ENCODE measurements at regions not wholly inside any gene's neighbourhood (a gene's known extent, or its start where the extent isn't known, plus 50 kb on each side); places are given as distances from the start of the nearest gene placed in this dataset.

DNA sequence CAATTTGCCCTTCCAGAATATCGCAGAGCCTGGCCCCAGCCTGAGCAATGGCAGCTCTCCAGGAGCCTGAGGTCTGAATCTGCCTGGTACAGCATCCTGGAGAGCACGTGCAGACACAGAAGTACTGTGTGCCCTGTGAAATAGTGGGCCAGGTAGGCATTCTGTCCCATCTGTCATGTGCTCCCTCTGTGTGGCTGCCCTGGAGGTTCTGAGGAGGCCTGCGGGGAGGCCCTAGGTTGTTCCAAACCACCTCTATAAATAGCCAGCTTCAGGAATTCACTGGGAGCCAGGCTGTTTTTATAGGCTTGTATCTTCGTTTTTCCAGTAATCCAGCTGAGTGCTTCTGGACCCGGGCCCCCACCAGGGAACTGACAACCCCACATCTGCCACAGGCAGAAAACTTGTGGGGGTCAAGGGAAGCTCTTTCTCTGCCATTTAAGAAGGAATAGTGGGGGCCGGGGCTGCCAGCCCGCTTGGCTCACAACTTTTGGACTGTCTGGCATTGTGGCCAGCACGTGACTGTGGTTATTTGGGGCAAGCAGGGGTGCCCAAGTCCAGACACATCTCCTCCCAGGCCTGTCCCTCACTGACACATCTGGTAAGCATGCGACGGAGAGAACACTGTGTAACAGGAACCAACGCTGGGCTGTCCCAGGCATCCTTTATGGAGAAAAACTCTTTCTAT lies 356.3 kb upstream of the TNRC6C start:
- no peak for DNase-seq (ENCODE audit: low spot score)

DNA sequence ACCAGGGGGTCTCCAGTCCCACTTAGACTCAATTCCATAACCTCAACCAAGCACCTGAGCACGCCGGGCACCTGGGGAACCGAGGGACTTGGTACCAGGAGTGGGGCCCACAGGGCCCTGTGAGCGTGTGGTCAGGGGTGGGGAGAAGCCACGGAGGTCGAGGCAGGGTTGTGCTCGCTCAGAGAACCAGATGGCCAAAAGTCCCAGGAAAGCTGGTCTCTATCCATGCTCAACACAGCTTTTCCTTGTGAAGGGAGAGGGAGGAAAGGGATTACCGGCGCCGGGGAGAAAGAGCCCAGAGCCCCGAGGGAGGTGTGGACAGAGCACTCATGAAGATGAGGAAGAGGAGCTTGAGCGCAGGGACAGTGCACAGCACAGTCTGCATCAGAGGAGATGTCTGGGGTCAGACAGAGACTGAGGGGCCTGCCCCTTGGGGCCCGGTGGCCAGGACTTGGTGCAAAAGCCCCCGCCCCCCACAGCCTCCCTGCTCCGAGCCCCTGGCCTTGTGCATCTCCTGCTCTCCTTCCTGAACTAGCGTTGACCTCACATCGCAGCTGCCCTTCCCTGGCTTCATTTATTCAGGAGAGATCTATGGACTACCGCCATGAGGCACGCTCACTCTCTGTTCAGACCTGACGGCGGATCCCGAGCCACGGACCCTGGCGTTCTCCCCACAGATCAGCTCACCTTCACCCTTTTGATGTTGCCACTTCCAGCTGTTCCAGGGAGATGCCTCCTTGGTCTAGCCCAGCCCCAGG lies 355.4 kb upstream of the TNRC6C start:
- no peak for DNase-seq (ENCODE audit: low spot score)

DNA sequence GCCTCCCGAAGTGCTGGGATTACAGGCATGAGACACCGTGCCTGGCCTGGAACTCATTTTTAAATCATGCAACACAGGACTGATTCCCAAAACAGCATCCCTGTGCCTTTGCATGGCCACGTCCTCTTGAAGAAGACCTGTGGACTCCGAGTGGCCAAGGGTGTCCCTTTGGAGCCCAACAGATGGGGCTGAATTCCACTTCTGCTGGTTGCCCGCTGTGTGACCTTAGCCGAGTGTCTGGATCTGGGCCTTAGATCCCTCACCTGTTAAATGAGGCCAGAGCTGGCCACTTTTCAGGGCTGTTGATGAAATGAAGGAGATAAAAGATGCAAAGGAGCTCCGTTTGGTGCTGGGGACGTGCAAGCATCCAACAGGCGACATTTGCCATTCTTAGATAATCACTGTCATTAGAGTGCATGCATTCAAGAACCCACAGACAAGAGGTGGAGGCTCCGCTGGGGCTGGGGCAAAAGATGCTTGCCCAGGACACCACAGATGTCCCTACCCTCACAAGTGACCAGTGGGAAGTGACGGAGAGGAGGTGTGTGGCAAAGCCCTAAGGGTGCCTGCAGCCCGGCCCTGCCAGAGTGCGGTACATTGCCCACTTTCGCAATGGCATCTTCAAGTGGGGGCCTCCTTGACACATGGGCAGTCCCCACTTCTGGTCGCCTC lies 354.1 kb upstream of the TNRC6C start:
- DNase-seq (ENCODE audit: low spot score), result no peak

DNA sequence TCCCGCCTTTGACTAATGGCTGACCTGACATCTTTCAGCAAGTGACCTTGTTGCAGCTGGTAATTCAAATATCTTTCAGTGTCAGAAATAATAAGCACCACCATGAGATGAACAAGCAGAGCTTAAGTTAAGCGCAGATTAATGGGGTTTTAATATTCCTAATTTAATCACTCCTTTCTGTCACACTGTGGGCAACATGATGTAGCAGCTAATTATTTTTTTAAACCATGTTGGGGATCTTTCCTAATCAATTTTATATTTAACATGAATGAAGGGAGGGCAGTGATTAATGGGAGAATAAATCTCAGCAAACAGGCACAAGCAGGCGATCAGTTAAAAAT lies 353.6 kb upstream of the TNRC6C start:
- no peak for DNase-seq (ENCODE audit: low spot score)

DNA sequence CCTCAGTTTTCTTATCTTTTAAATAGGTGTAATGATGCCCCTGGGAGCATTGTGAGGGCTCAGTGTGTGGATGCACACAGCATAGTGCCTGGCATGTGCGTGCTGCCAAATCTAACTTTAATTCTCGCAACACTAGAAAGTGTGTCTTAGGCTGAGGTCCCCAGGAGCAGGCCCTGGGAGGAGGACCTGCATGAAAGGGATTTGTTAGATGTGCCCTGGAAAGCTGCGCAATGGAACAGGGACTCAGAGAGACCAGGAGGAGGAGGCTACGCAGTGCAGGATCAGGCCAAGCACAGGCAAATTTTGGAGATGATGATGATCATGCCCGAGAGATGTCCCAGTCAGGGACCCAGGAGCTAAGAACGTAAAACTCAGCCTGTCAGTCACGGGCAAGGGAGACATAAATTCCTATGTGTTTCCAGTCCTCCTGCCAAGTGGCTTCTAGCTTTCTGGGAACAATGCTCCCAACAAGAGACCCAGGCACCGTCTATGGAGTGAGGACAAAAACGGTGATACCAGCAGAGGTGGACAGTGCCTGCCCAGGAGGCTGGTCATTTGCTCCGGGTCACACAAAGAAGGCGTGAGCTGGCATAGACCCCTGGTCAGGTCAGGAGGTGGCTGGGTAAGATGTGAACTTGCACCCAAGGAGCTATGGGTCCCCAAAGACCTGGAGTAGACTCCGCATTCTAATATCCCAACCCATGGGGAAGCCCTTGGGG lies 352.2 kb upstream of the TNRC6C start:
- DNase-seq (ENCODE audit: low spot score), result no peak

DNA sequence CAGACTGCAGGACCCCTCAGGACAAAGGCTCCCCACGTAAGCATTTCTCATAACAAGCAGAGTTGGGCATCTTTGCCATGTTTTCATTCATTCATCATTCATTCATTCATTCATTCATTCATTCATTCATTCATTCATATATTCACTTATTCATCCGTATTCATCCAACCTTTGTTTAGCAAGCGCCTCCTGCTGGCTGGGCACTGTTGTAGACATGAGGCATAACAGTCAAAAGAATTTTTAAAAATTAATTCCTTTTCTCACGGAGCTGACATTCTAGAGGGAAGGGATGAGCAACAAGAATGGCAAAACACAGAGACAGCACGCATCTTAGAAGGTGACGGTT lies 351.7 kb upstream of the TNRC6C start:
- DNase-seq (ENCODE audit: low spot score), result no peak

DNA sequence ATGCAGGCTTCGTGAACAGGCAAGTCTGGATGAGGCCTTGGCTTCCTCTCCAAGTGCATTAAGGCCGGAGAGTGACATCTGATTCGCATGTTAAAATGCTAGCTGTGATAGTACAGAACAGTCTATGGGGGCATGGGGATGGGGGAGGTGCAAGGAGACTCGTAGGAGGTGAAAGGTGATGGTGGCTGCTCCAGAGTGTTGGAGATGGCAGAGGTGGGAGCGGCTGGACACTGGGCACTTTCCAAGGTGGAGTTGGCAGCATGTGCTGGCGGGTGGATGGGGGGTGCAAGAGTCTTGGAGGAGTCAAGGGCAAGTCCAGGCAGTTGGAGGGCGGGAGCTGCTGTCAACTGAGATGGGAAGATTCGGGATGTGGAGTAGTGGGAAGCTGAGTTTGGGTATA lies 350.9 kb upstream of the TNRC6C start:
- DNase-seq (ENCODE audit: low spot score), result no peak

DNA sequence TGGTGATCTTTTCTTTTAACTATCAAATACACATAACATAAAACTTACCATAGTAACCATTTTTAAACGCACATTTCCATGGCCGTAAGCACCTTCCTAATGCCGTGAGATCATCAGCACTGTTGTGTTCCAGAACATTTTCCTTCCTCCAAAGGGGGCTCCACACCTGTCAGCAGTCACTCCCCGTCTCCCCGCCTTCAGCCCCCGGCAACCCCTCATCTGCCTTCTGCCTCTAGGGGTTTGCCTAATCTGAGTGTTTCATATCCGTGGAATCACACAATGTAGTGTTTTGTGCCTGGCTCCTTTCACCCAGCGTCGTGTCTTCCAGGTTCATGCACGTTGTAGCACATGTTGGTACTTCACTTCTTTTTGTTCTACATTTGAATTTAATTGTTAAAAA lies 350.1 kb upstream of the TNRC6C start:
- no peak for DNase-seq (ENCODE audit: low spot score)

DNA sequence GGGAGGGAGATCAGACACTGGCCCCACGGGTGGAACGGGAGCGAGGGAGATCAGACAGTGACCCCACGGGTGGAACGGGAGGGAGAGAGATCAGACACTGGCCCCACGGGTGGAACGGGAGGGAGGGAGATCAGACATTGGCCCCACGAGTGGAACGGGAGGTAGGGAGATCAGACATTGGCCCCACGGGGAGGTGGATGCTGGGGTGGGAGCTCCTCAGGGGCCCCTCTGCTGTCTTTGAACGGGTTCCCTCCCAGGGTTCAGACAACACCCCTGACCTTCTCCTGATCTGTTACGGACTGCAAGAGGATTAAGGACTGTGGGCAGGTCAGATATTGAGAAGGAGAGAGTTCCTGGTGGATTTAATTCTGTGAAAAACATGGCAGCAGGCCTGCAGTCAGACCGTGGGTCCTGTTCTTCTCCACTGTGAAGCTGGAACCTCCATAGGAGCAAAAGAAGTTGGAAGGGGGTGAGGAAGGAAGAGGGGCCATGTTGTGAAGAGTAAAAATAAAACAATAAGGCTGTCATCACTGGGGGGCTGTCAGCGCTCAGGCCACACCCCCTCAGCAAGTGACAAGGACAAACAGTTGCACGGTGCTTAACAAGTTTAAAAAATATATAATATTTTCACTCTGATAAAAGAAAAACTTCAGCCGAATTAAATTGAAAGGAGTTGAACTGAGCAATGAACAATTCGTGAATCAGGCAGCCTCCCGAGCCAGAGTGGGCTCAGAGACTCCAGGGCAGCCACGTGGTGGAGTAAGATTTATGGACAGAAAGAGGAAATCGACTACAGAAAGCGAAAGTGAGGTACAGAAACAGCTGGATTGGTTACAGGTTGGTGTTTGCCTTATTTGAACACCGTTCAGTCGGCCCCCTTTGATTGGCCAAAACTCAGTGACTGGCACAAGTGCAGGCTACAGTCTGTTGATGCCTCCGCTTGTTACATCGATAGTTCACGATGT lies 348.7 kb upstream of the TNRC6C start:
- DNase-seq (ENCODE audit: low spot score), result no peak

DNA sequence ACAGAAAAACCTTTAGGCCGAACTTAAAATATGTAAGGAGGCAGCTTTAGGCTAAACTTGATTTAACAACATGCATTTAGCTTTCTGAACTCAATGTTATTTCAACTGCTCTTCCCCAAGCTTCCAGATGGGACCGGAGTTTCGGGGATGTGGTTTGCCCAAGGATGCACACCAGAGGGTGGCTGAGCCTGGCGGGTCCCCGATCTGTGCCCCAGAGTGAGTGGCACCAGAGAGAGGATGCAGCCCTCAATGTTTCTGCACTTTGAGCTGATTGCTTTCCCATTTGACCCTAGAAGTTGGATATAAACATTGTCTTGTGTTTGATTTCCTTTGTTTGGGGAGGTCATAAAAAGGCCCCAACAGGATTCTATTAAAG lies 348.0 kb upstream of the TNRC6C start:
- no peak for DNase-seq (ENCODE audit: low spot score)

DNA sequence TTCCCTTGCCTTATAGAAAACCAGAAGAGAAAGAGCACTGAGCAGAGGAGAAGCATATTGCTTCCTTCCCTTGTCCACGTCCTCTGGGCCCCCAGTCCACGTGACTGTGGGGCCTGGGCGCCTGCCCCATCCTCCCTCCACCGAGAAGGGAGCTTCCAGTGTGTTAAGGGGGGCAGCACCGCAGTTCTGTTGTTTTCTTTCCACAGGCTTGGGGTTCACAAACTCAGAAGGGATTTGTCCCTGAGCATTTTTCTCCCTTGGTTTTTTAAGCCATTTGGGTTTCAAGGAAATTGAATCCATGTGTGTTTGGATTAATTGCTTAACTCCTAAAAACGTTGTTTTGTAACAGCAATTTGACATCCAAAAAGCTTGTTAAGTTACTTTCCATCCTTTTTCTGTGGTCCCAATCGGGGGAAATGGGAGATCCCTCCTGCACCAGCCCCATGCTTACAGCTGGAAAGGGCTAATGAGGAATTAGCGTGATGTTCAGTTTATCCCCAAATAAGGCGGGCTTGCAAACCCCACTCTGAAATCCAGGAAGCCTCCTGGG lies 347.5 kb upstream of the TNRC6C start:
- no peak for DNase-seq (ENCODE audit: low spot score)

DNA sequence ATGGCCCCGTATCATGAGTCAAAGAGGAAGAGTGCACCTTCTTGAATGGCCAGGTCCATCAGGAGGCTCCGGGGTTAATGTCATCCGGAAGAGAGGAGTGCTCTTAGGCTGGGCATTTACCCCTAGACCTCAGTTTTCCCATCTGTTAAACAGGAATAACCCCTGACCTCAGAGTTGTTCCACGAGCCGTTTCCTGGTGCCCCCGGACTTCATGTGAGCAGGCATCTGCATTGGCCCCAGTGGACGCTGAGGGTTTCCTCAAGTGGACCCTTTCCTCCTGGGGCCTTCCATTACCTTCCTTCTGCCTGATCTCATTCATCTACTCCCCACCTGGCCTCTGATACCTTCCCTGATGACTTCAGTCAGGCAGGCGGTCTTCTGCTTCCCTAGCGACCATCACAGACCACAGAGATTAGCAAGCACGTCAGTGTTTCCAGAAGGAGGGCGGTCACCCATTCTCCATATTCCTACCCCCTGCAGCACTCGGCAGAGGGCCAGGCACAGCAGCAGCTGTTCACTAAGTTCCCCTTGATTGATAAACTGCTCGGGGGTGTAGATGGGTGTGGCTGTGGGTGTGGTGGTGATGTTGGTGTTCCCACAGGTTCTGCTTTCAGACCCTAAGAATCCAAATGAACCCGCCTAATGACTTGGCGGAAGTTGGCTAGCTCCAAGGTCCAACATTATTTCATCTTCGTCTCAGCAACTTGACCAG lies 346.6 kb upstream of the TNRC6C start:
- no peak for DNase-seq (ENCODE audit: low spot score)

DNA sequence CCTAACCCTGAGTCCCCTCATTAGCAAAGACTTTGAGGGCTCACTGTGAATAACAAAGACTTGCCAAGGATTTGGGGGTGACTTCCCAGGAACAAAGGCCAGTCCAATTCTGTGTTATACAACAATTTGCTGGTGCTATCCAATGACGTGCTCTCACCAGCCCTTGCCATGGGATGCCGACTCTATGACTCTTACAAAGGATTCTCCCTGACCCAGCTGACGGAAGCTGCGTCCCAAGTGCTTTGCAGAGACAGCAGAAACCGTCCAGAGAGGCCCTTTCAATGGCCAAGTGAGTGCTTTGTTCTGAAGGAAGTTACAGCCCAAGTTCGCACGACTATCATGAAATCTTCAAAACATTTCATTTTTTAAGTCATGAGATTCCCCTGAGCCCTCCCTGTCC lies 345.3 kb upstream of the TNRC6C start:
- DNase-seq (ENCODE audit: low spot score), result no peak

DNA sequence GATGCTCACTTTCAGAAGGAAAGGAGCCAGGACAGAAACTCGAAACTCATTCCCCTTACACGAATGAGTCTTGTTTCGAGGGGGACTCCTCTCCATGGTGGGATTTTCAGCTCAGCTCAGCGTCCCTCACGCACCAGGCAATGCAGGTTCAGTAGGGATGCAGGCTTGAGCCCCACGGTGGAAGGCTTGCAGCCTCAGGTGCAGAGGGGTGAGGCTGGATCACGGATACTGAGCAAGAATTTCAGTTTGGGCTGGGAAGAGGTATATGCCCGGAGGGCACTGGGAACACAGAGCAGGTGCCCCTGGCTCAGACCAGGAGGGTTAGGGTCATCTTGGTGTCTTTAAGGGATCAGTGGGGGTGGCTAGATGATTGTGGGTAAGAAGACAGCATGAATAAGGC lies 344.9 kb upstream of the TNRC6C start:
- DNase-seq (ENCODE audit: low spot score), result no peak

DNA sequence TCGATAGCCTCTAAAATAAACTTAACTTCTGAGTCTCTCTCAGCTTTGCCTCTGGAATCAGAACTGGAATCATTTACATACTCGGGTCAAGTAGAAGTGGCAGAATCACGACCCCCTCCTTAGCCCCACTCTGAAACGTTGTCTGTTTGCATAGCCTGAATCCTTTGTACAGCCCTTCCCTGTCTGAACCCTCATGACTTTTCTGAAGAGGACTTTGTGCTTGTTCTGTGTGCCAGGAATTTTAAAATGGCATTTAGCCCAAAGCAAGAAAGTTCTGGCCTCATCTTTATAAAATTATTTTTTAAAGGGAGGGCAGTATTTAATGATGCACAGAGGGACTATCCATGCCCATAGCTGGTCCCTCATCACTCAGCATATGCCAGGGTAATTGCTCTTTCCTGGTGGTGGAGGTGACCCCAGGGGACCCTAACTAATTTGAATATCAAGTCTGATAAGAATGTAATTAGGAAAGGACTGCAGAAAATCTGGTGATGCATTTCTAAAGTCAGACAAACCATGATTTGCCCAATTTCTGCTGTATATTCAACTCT lies 342.7 kb upstream of the TNRC6C start:
- no peak for DNase-seq (ENCODE audit: low spot score)

DNA sequence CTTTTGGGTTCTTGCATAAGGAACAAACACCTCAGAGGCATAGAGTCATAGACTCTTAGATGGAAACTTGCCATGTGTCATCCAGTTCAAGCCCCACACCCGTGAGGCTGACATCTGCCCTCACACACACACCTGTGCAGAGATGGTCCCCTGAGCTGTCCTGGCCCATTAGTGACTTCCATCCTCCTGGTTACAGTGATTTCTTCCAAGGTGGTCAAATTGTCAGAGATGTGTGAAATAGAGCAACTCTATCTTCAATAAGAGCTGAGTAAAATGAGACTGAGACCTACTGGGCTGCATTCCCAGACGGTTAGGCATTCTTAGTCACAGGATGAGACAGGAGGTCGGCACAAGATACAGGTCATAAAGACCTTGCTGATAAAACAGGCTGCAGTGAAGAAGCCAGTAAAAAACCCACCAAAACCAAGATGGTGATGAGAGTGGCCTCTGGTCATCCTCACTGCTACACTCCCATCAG lies 342.2 kb upstream of the TNRC6C start:
- DNase-seq (ENCODE audit: low spot score), result no peak

DNA sequence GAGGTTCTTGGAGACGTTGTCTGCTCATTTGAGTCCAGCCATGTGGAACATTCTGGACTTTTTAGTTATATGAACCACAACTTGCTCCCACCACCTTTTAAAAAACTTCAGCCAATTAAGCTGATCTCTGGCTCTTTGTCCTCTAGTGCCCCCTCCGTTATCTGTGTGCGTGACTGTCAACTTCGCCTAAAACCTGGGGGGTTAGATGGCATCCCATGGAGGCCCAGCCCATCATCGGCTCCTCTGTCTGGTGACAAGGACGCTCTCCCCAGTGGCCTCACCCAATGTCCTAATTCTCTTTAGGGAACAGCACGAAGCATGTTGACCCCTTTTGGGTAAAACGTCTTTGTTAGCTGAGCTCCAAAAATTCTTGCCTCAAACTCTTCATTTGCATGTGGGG lies 341.0 kb upstream of the TNRC6C start:
- DNase-seq (ENCODE audit: low spot score), result no peak

DNA sequence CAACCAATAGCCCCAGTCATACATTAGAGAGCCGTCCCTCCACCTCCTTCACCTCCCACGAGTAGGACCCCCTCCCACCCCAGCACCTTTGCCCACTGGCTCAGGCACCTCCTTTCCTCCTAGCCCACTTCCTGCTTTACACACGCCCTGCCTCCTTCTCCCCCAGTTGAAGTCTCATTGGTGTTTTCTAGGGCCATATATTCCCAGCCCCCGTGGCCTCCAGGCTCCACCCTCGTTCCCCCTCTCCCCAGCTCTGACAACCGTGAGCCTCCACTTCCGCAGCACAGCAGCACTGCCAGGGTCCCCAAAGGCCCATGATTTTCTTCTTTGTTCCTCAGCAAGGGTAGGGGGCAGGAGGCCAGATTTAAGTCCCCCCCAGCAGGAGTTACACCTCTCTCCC lies 340.3 kb upstream of the TNRC6C start:
- no peak for DNase-seq (ENCODE audit: low spot score)

DNA sequence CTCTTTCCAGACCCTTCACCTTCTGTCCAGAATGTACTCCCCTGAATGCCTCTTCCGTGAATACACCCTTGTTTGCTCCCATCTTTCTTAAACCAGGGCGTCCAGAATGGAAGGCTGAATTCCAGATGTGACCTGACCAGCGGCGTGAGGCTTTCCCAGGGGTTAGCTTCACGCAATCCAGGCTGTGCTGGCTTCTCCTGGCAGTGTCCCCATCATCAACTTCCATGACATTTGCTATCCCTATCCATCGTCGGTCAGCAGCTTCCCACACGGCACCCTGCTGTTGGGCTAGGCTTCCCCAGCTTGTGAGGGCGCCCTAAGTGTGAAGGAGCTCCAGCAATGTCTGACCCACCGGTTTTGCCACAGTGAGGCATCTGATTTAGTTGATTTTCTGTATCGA lies 339.8 kb upstream of the TNRC6C start:
- no peak for DNase-seq (ENCODE audit: low spot score)

DNA sequence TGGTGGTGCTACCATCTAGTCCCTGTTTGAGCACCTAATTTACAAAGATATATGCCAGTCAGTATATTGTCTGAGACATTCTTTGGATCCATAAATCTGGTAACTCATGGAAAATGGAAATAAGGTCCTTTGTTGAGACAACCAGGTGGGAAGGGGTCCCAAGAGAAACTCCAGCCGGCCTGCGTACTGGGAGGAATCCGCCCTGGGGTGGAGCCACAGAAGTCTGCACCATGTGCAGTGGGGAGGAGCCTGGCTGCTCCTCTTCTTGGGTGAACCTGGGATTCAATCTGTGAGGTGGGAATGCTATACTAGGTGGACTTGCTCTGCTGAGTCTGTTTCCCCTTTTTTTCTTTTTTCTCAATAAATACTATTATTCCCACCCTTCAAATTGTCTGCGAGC lies 339.2 kb upstream of the TNRC6C start:
- DNase-seq (ENCODE audit: low spot score), result no peak

All from kidney capillary endothelial cell (primary cell).